SK-N-SH treated with all-trans-retinoic acid at 6 μM for 48 hours (cell line): ENCODE measurements at regions not wholly inside any gene's neighbourhood (a gene's known extent, or its start where the extent isn't known, plus 50 kb on each side); places are given as distances from the start of the nearest gene placed in this dataset.

Experiments used
- ARNTL ChIP-seq: fragments of 450-650 bp; formaldehyde crosslinking; IDR thresholded peaks from 2 replicates; pipeline ENCODE4 v1.5.0; 2020; ENCODE audit warnings: low read depth, mild to moderate bottlenecking, moderate library complexity, borderline replicate concordance
- GLIS3 ChIP-seq: fragments of 250-450 bp; sonication (Bioruptor Pico); IDR thresholded peaks from 2 replicates; pipeline ENCODE4 v1.5.0; 2020; ENCODE audit warnings: mild to moderate bottlenecking, moderate library complexity
- OSR1 ChIP-seq: fragments of 250-450 bp; sonication (Bioruptor Pico); IDR thresholded peaks from 2 replicates; pipeline ENCODE4 v1.8.0; 2022; ENCODE audit warnings: moderate library complexity, mild to moderate bottlenecking, inconsistent platforms
- RARB ChIP-seq: fragments of 250-450 bp; sonication (Bioruptor Pico); IDR thresholded peaks from 2 replicates; pipeline ENCODE4 v1.8.0; 2021; ENCODE audit warnings: mild to moderate bottlenecking, moderate library complexity
- TCF4 ChIP-seq: fragments of 250-450 bp; sonication (Bioruptor Pico); IDR thresholded peaks from 2 replicates; pipeline ENCODE4 v1.8.0; 2021; ENCODE audit warnings: mild to moderate bottlenecking, moderate library complexity, borderline replicate concordance
- TOX ChIP-seq: fragments of 250-450 bp; sonication (Bioruptor Pico); IDR thresholded peaks from 2 replicates; pipeline ENCODE4 v1.8.0; 2021; ENCODE audit warnings: mild to moderate bottlenecking, moderate library complexity, borderline replicate concordance
- ZC3H10 ChIP-seq: fragments of 250-450 bp; sonication (Bioruptor Pico); IDR thresholded peaks from 2 replicates; pipeline ENCODE4 v1.5.1; 2021; ENCODE audit warnings: mild to moderate bottlenecking, moderate library complexity
- ZFP3 ChIP-seq: fragments of 250-450 bp; sonication (Bioruptor Pico); IDR thresholded peaks from 2 replicates; pipeline ENCODE4 v1.5.0; 2020; ENCODE audit warnings: mild to moderate bottlenecking, moderate library complexity
- ZFP30 ChIP-seq: fragments of 450-650 bp; formaldehyde crosslinking; IDR thresholded peaks from 2 replicates; pipeline ENCODE4 v1.5.0; 2022; ENCODE audit warnings: mild to moderate bottlenecking, moderate library complexity
- ZNF70 ChIP-seq: fragments of 450-650 bp; formaldehyde crosslinking; IDR thresholded peaks from 2 replicates; pipeline ENCODE4 v1.5.0; 2020; ENCODE audit warnings: mild to moderate bottlenecking, moderate library complexity
- TF ChIP-seq, protein P1 (sequence below): fragments of 250-450 bp; sonication (Bioruptor Pico); IDR thresholded peaks from 2 replicates; pipeline ENCODE4 v1.8.0; 2020; ENCODE audit warnings: mild to moderate bottlenecking, moderate library complexity, borderline replicate concordance
- TF ChIP-seq, protein P2 (sequence below): fragments of 250-450 bp; sonication (Bioruptor Pico); IDR thresholded peaks from 2 replicates; pipeline ENCODE4 v1.8.0; 2021; ENCODE audit warnings: low read depth, mild to moderate bottlenecking, moderate library complexity, borderline replicate concordance
- TF ChIP-seq, protein P3 (sequence below): fragments of 250-450 bp; sonication (Bioruptor Pico); IDR thresholded peaks from 2 replicates; pipeline ENCODE4 v1.5.0; 2020; ENCODE audit warnings: mild to moderate bottlenecking, moderate library complexity

- TF ChIP-seq, protein P1, sequence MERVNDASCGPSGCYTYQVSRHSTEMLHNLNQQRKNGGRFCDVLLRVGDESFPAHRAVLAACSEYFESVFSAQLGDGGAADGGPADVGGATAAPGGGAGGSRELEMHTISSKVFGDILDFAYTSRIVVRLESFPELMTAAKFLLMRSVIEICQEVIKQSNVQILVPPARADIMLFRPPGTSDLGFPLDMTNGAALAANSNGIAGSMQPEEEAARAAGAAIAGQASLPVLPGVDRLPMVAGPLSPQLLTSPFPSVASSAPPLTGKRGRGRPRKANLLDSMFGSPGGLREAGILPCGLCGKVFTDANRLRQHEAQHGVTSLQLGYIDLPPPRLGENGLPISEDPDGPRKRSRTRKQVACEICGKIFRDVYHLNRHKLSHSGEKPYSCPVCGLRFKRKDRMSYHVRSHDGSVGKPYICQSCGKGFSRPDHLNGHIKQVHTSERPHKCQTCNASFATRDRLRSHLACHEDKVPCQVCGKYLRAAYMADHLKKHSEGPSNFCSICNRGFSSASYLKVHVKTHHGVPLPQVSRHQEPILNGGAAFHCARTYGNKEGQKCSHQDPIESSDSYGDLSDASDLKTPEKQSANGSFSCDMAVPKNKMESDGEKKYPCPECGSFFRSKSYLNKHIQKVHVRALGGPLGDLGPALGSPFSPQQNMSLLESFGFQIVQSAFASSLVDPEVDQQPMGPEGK (CRISPR knock-in tag), result no peak
- no peak for TF ChIP-seq ZFP3
- TF ChIP-seq OSR1, result no peak
- no peak for TF ChIP-seq ZNF70 (CRISPR knock-in tag)
- no peak for TF ChIP-seq RARB (CRISPR knock-in tag)
- TF ChIP-seq, protein P2, sequence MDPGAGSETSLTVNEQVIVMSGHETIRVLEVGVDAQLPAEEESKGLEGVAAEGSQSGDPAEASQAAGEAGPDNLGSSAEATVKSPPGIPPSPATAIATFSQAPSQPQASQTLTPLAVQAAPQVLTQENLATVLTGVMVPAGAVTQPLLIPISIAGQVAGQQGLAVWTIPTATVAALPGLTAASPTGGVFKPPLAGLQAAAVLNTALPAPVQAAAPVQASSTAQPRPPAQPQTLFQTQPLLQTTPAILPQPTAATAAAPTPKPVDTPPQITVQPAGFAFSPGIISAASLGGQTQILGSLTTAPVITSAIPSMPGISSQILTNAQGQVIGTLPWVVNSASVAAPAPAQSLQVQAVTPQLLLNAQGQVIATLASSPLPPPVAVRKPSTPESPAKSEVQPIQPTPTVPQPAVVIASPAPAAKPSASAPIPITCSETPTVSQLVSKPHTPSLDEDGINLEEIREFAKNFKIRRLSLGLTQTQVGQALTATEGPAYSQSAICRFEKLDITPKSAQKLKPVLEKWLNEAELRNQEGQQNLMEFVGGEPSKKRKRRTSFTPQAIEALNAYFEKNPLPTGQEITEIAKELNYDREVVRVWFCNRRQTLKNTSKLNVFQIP, result no peak
- TF ChIP-seq GLIS3 (CRISPR knock-in tag), result no peak
- TF ChIP-seq TCF4 (CRISPR knock-in tag), result no peak
- no peak for TF ChIP-seq ARNTL (CRISPR knock-in tag)
- TF ChIP-seq TOX (CRISPR knock-in tag), result no peak
- no peak for TF ChIP-seq ZFP30
- TF ChIP-seq, protein P3, sequence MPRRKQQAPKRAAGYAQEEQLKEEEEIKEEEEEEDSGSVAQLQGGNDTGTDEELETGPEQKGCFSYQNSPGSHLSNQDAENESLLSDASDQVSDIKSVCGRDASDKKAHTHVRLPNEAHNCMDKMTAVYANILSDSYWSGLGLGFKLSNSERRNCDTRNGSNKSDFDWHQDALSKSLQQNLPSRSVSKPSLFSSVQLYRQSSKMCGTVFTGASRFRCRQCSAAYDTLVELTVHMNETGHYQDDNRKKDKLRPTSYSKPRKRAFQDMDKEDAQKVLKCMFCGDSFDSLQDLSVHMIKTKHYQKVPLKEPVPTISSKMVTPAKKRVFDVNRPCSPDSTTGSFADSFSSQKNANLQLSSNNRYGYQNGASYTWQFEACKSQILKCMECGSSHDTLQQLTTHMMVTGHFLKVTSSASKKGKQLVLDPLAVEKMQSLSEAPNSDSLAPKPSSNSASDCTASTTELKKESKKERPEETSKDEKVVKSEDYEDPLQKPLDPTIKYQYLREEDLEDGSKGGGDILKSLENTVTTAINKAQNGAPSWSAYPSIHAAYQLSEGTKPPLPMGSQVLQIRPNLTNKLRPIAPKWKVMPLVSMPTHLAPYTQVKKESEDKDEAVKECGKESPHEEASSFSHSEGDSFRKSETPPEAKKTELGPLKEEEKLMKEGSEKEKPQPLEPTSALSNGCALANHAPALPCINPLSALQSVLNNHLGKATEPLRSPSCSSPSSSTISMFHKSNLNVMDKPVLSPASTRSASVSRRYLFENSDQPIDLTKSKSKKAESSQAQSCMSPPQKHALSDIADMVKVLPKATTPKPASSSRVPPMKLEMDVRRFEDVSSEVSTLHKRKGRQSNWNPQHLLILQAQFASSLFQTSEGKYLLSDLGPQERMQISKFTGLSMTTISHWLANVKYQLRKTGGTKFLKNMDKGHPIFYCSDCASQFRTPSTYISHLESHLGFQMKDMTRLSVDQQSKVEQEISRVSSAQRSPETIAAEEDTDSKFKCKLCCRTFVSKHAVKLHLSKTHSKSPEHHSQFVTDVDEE, result no peak
- TF ChIP-seq ZC3H10 (CRISPR knock-in tag), result no peak
Measured at GRCh38 chr18:67363694-67364093, 152.8 kb downstream of the DSEL start.
